OCI-LY1 (cell line): ENCODE measurements at regions not wholly inside any gene's neighbourhood (a gene's known extent, or its start where the extent isn't known, plus 50 kb on each side); places are given as distances from the start of the nearest gene placed in this dataset.

Experiments
- H2AFZ ChIP-seq: fragments of 200-600 bp; sonication (generic), shearing (Covaris generic); 2 replicates; pipeline ENCODE4 v1.6.0; 2014; ENCODE audit warnings: antibody characterized with exemption, mild to moderate bottlenecking, low read length
- H3F3A ChIP-seq: fragments of 200-600 bp; sonication (generic), shearing (Covaris generic); 2 replicates; pipeline ENCODE4 v1.6.0; 2014; ENCODE audit warnings: mild to moderate bottlenecking, antibody characterized with exemption, low read length, moderate library complexity; ENCODE audit not compliant: insufficient read depth
- H3K27ac ChIP-seq: fragments of 200-600 bp; sonication (generic); 2 replicates; pipeline ENCODE4 v1.5.1; 2014; ENCODE audit warnings: low read length, mixed run types, mild to moderate bottlenecking, low read depth; ENCODE audit not compliant: poor library complexity, severe bottlenecking
- H3K27me3 ChIP-seq: fragments of 200-600 bp; sonication (generic); 2 replicates; pipeline ENCODE4 v1.6.0; 2014; ENCODE audit warnings: antibody characterized with exemption, mild to moderate bottlenecking, low read length, moderate library complexity; ENCODE audit not compliant: insufficient read depth
- H3K36me3 ChIP-seq: fragments of 200-600 bp; sonication (generic); 2 replicates; pipeline ENCODE4 v1.6.1; 2014; ENCODE audit warnings: mild to moderate bottlenecking, antibody characterized with exemption, low read length, moderate library complexity, mixed read lengths; ENCODE audit not compliant: insufficient read depth
- H3K4me1 ChIP-seq: fragments of 200-600 bp; sonication (generic); 2 replicates; pipeline ENCODE4 v1.5.1; 2014; ENCODE audit warnings: mild to moderate bottlenecking, low read length, moderate library complexity; ENCODE audit not compliant: insufficient read depth, severe bottlenecking
- H3K4me2 ChIP-seq: fragments of 200-600 bp; sonication (generic), shearing (Covaris generic); 2 replicates; pipeline ENCODE4 v1.6.1; 2014; ENCODE audit warnings: low read length
- H3K4me3 ChIP-seq: fragments of 200-600 bp; sonication (generic); 2 replicates; pipeline ENCODE4 v1.5.1; 2014; ENCODE audit warnings: low read length, low read depth, mild to moderate bottlenecking, mixed read lengths; ENCODE audit not compliant: poor library complexity, severe bottlenecking
- H3K79me2 ChIP-seq: fragments of 200-600 bp; shearing (Covaris generic); 2 replicates; pipeline ENCODE4 v1.6.1; 2016; ENCODE audit warnings: mixed run types, low read length, mixed read lengths; ENCODE audit not compliant: insufficient read depth
- H3K9ac ChIP-seq: fragments of 200-600 bp; sonication (generic), shearing (Covaris generic); 2 replicates; pipeline ENCODE4 v1.6.1; 2014; ENCODE audit warnings: mild to moderate bottlenecking, low read length, mixed read lengths
- H3K9me2 ChIP-seq: fragments of 200-600 bp; sonication (generic), shearing (Covaris generic); 2 replicates; pipeline ENCODE4 v1.6.1; 2014; ENCODE audit warnings: low read depth, mild to moderate bottlenecking, low read length, mixed read lengths
- H3K9me3 ChIP-seq: fragments of 200-600 bp; shearing (Covaris generic); 2 replicates; pipeline ENCODE4 v1.6.1; 2014; ENCODE audit warnings: low read length, mixed read lengths
- H4K20me1 ChIP-seq: fragments of 200-600 bp; sonication (generic), shearing (Covaris generic); 2 replicates; pipeline ENCODE4 v1.6.0; 2016; ENCODE audit warnings: mild to moderate bottlenecking, low read length; ENCODE audit not compliant: insufficient read depth
- EZH2 ChIP-seq: fragments of 200-600 bp; sonication (generic), shearing (Covaris generic); IDR thresholded peaks from 2 replicates; pipeline ENCODE4 v1.8.0; 2017; ENCODE audit warnings: borderline replicate concordance, mixed run types, mild to moderate bottlenecking, antibody characterized with exemption, low read length, moderate library complexity, mixed read lengths
- TF ChIP-seq, protein P1 (sequence below): fragments of 200-600 bp; sonication (generic), shearing (Covaris generic); IDR thresholded peaks from 2 replicates; pipeline ENCODE4 v1.5.1; 2017; ENCODE audit warnings: mild to moderate bottlenecking, antibody characterized with exemption, low read length, moderate library complexity, mixed read lengths

DNA sequence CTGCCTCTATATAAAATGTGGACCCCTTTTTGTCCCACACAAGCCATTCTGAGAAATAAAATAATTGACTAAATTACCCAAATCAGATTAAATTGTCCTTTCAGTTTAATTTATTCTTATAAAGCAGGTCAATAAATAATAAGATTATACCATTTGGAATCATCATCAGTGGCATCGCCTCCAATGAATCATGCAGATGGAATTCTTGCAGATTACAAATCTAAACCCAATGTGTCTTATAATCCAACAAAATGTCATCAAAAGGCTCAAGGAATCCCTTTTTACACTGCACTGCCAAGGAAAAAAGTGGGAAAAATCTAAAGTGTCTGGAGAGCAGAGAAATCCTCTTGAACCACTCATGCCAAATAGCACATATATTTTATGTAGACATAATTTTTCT lies 138.2 kb upstream of the TSPAN8 start:
- no peak for TF ChIP-seq EZH2
- TF ChIP-seq, protein P1, sequence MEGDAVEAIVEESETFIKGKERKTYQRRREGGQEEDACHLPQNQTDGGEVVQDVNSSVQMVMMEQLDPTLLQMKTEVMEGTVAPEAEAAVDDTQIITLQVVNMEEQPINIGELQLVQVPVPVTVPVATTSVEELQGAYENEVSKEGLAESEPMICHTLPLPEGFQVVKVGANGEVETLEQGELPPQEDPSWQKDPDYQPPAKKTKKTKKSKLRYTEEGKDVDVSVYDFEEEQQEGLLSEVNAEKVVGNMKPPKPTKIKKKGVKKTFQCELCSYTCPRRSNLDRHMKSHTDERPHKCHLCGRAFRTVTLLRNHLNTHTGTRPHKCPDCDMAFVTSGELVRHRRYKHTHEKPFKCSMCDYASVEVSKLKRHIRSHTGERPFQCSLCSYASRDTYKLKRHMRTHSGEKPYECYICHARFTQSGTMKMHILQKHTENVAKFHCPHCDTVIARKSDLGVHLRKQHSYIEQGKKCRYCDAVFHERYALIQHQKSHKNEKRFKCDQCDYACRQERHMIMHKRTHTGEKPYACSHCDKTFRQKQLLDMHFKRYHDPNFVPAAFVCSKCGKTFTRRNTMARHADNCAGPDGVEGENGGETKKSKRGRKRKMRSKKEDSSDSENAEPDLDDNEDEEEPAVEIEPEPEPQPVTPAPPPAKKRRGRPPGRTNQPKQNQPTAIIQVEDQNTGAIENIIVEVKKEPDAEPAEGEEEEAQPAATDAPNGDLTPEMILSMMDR = no peak
- H3K4me1 ChIP-seq = no peaks in the 10 kb centered on the region

GRCh38 chr12:71291746-71292145 lies 133.9 kb upstream of the TSPAN8 start:
- TF ChIP-seq, protein P1 = no peak
- TF ChIP-seq EZH2 = no peak
- Histone ChIP-seq H3K27me3 (no peaks in the 10 kb centered on the region), H3K4me1 (no peaks in the 10 kb centered on the region), H3K36me3 (no peaks in the 10 kb centered on the region), H3K9me3 (no peaks in the 10 kb centered on the region), H3K9ac (no peak overlapping the region), H4K20me1 (no peaks in the 10 kb centered on the region), H3F3A (no peaks in the 10 kb centered on the region), H3K9me2 (no peaks in the 10 kb centered on the region), H3K27ac (no peak overlapping the region), H2AFZ (no peak overlapping the region), H3K4me3 (no peak overlapping the region), H3K79me2 (no peaks in the 10 kb centered on the region), H3K4me2 (no peak overlapping the region)

More for the DNA sequence above, 138.2 kb upstream of the TSPAN8 start:
- H3K36me3 ChIP-seq = no peaks in the 10 kb centered on the region
- H2AFZ ChIP-seq = no peak overlapping the region
- no peaks in the 10 kb centered on the region for H3F3A ChIP-seq
- H3K4me3 ChIP-seq = no peak overlapping the region
- no peaks in the 10 kb centered on the region for H3K9me3 ChIP-seq
- H3K27me3 ChIP-seq = no peaks in the 10 kb centered on the region
- no peak overlapping the region for H3K27ac ChIP-seq
- no peak overlapping the region for H3K9ac ChIP-seq
- no peak overlapping the region for H3K4me2 ChIP-seq
- H3K79me2 ChIP-seq = no peaks in the 10 kb centered on the region
- no peaks in the 10 kb centered on the region for H3K9me2 ChIP-seq
- no peaks in the 10 kb centered on the region for H4K20me1 ChIP-seq

GRCh38 chr12:71283883-71284282 lies 126.1 kb upstream of the TSPAN8 start:
- Histone ChIP-seq H2AFZ (no peak overlapping the region), H3K27ac (no peak overlapping the region), H4K20me1 (no peaks in the 10 kb centered on the region)

GRCh38 chr12:71282925-71283324 lies 125.1 kb upstream of the TSPAN8 start:
- Histone ChIP-seq H3K36me3 (no peaks in the 10 kb centered on the region), H3K27ac (no peak overlapping the region), H3K79me2 (no peaks in the 10 kb centered on the region), H3K4me3 (no peak overlapping the region), H3K9me3 (no peaks in the 10 kb centered on the region), H3F3A (no peaks in the 10 kb centered on the region), H3K9me2 (no peaks in the 10 kb centered on the region), H3K4me1 (no peaks in the 10 kb centered on the region), H3K4me2 (no peak overlapping the region), H2AFZ (no peak overlapping the region), H3K27me3 (no peaks in the 10 kb centered on the region), H4K20me1 (no peaks in the 10 kb centered on the region), H3K9ac (no peak overlapping the region)
- no peak for TF ChIP-seq EZH2
- TF ChIP-seq, protein P1 = no peak

More at GRCh38 chr12:71283883-71284282, 126.1 kb upstream of the TSPAN8 start:
- no peaks in the 10 kb centered on the region for H3K9me2 ChIP-seq
- H3K4me1 ChIP-seq = no peaks in the 10 kb centered on the region
- H3F3A ChIP-seq = no peaks in the 10 kb centered on the region
- H3K36me3 ChIP-seq = no peaks in the 10 kb centered on the region
- H3K4me2 ChIP-seq = no peak overlapping the region
- no peak overlapping the region for H3K4me3 ChIP-seq
- H3K27me3 ChIP-seq = no peaks in the 10 kb centered on the region
- TF ChIP-seq EZH2 = no peak
- no peak overlapping the region for H3K9ac ChIP-seq
- H3K79me2 ChIP-seq = no peaks in the 10 kb centered on the region
- no peaks in the 10 kb centered on the region for H3K9me3 ChIP-seq
